Lung (tissue), 11 donors: ENCODE measurements at regions not wholly inside any gene's neighbourhood (a gene's known extent, or its start where the extent isn't known, plus 50 kb on each side); places are given as distances from the start of the nearest gene placed in this dataset.

Source experiments
- ATAC-seq: fragments of 200-7000 bp; cut with Tn5 transposase; one replicate; pipeline ENCODE4 v1.9.1; 2020; ENCODE audit warnings: moderate number of reproducible peaks; ENCODE audit not compliant: insufficient read depth, low FRiP score
- DNase-seq, 3 donors: peaks; one replicate each; pipeline ENCODE4 v3.0.0-alpha.2; 2013 to 2017
- H3K27ac ChIP-seq, 2 donors: one replicate each; pipeline ENCODE4 v1.5.1; 2013; ENCODE audit warnings: mild to moderate bottlenecking in 2 of 2, moderate library complexity in 2 of 2, control low read depth in 1 of 2, inconsistent platforms in 1 of 2, low read depth in 1 of 2, low read length in 1 of 2
- H3K27me3 ChIP-seq, 3 donors: one replicate each; pipeline ENCODE4 v1.5.1; 2013; ENCODE audit warnings: low read length in 2 of 3; ENCODE audit not compliant: control insufficient read depth in 3 of 3, insufficient read depth in 3 of 3
- H3K36me3 ChIP-seq, 4 donors: one replicate each; pipeline ENCODE4 v1.5.1; 2013; ENCODE audit warnings: low read length in 4 of 4, mild to moderate bottlenecking in 1 of 4, moderate library complexity in 1 of 4; ENCODE audit not compliant: control insufficient read depth in 4 of 4, insufficient read depth in 4 of 4
- H3K4me1 ChIP-seq, 5 donors: one replicate each; pipeline ENCODE4 v1.5.1; 2013; ENCODE audit warnings: low read length in 5 of 5, mild to moderate bottlenecking in 2 of 5, moderate library complexity in 1 of 5; ENCODE audit not compliant: control insufficient read depth in 5 of 5, insufficient read depth in 5 of 5
- H3K4me3 ChIP-seq: one replicate; pipeline ENCODE4 v1.5.1; 2013; ENCODE audit warnings: mild to moderate bottlenecking, control low read depth, moderate library complexity
- H3K9ac ChIP-seq, 2 donors: one replicate each; pipeline ENCODE4 v1.5.1; 2013; ENCODE audit warnings: low read length in 2 of 2, control low read depth in 1 of 2; ENCODE audit not compliant: insufficient read depth in 1 of 2
- H3K9me3 ChIP-seq, 4 donors: one replicate each; pipeline ENCODE4 v1.5.1; 2013; ENCODE audit warnings: low read length in 3 of 4, mild to moderate bottlenecking in 1 of 4, moderate library complexity in 1 of 4; ENCODE audit not compliant: control insufficient read depth in 4 of 4, insufficient read depth in 3 of 4
- CTCF ChIP-seq: IDR thresholded peaks from 2 replicates; pipeline ENCODE4 v1.5.1; 2012; ENCODE audit warnings: mild to moderate bottlenecking; ENCODE audit errors: control extremely low read depth, extremely low read depth
- WGBS, 2 donors: extraction: QIAGEN DNeasy Blood & Tissue Kit; methylation state at CpG; one replicate each; pipeline ENCODE4 v1.1.7; 2013; 5-methylcytosine and 5-hydroxymethylcytosine counted together
- donor health status: control.
- donor health status: control.
- donor health status: Bipolar disorder and iron deficiency.
- donor health status: healthy.
- donor health status: DM: yes; HTN: yes; CAD: no.

- Histone ChIP-seq H3K9ac (no peak overlapping the region), H3K9me3 (peaks cover 0 to 2% (median 0%) of the 10 kb centered on the region in 4 donors), H3K4me3 (no peak overlapping the region), H3K36me3 (no peaks in the 10 kb centered on the region), H3K27ac (no peak overlapping the region), H3K27me3 (no peaks in the 10 kb centered on the region), H3K4me1 (no peaks in the 10 kb centered on the region)
- TF ChIP-seq CTCF = no peak
- WGBS, 2 donors = 74 to 87% methylated on average over 1 of the region's 1 CpG
- DNase-seq (no peak), ATAC-seq (no peak)
These were observed 149.4 kb upstream of the SETMAR start for GRCh38 chr3:4153771-4154170.

GRCh38 chr3:4158329-4158728 lies 144.8 kb upstream of the SETMAR start:
- WGBS, 2 donors = 92% methylated on average over 2 of the region's 2 CpGs
- no peak for ATAC-seq

GRCh38 chr3:4162096-4162495 lies 141.1 kb upstream of the SETMAR start:
- Histone ChIP-seq H3K9me3 (no peaks in the 10 kb centered on the region), H3K4me1 (no peaks in the 10 kb centered on the region), H3K27me3 (no peaks in the 10 kb centered on the region), H3K36me3 (no peaks in the 10 kb centered on the region), H3K4me3 (no peak overlapping the region), H3K27ac (no peak overlapping the region), H3K9ac (no peak overlapping the region)
- 31 to 82% methylated on average over 1 of the region's 1 CpG for WGBS, 2 donors
- TF ChIP-seq CTCF = no peak
- ATAC-seq = no peak
- peak in 1 of 3 donors; percentile 21 for DNase-seq

More at GRCh38 chr3:4158329-4158728, 144.8 kb upstream of the SETMAR start:
- peak in 2 of 3 donors; percentile 1 to 6 for DNase-seq
- no peak for TF ChIP-seq CTCF
- H3K27ac ChIP-seq = no peak overlapping the region
- H3K9ac ChIP-seq = no peak overlapping the region
- H3K9me3 ChIP-seq = no peaks in the 10 kb centered on the region
- no peaks in the 10 kb centered on the region for H3K27me3 ChIP-seq
- no peak overlapping the region for H3K4me3 ChIP-seq
- no peaks in the 10 kb centered on the region for H3K4me1 ChIP-seq
- no peaks in the 10 kb centered on the region for H3K36me3 ChIP-seq

- Histone ChIP-seq H3K9ac (no peak overlapping the region), H3K4me1 (no peaks in the 10 kb centered on the region), H3K27ac (no peak overlapping the region), H3K36me3 (no peaks in the 10 kb centered on the region), H3K27me3 (no peaks in the 10 kb centered on the region), H3K9me3 (no peaks in the 10 kb centered on the region), H3K4me3 (no peak overlapping the region)
- no peak for DNase-seq
- WGBS, 2 donors = 87 to 97% methylated on average over 2 of the region's 2 CpGs
- no peak for TF ChIP-seq CTCF
- ATAC-seq = no peak
These were observed 140.2 kb upstream of the SETMAR start for GRCh38 chr3:4163011-4163410.
